Stomach (tissue), 8 donors: ENCODE measurements at regions not wholly inside any gene's neighbourhood (a gene's known extent, or its start where the extent isn't known, plus 50 kb on each side); places are given as distances from the start of the nearest gene placed in this dataset.

ENCODE experiments used
- DNase-seq, 2 donors: peaks; one replicate each; pipeline versions ENCODE4 v3.0.0 to v3.0.0-alpha.2; 2013 to 2019
- H3K27ac ChIP-seq, 5 donors: fragments of 200-600 bp in 4 of 5; sonication (generic) in 4 of 5; one replicate each; pipeline ENCODE4 v1.5.1; 2013 to 2019; ENCODE audit warnings: mild to moderate bottlenecking in 1 of 5, moderate library complexity in 1 of 5
- H3K27me3 ChIP-seq, 3 donors: fragments of 200-600 bp; sonication (generic); one replicate each; pipeline ENCODE4 v1.5.1; 2017 to 2019; ENCODE audit warnings: mixed run types in 1 of 3
- H3K36me3 ChIP-seq, 4 donors: fragments of 200-600 bp; sonication (generic); 1 replicate in 3 of 4; 2 replicates in 1 of 4; pipeline ENCODE4 v1.5.1; 2016 to 2019
- H3K4me1 ChIP-seq, 4 donors: fragments of 200-600 bp; sonication (generic); one replicate each; pipeline ENCODE4 v1.5.1; 2016 to 2019
- H3K4me3 ChIP-seq, 4 donors: fragments of 200-600 bp; sonication (generic) in 3 of 4; one replicate each; pipeline ENCODE4 v1.5.1; 2016 to 2019; ENCODE audit warnings: mild to moderate bottlenecking in 1 of 4
- H3K9me3 ChIP-seq, 4 donors: fragments of 200-600 bp; sonication (generic); one replicate each; pipeline ENCODE4 v1.5.1; 2016 to 2019
- EP300 ChIP-seq: sonication (generic); formaldehyde crosslinking; IDR thresholded peaks from one replicate; pipeline ENCODE4 v1.6.1; 2017; ENCODE audit warnings: antibody characterized with exemption
- POLR2A ChIP-seq, 4 donors: fragments of 450-650 bp; IDR thresholded peaks; one replicate each; pipeline ENCODE4 v1.6.1; 2016; ENCODE audit warnings: antibody characterized with exemption in 4 of 4, control low read depth in 2 of 4, mild to moderate bottlenecking in 1 of 4, moderate library complexity in 1 of 4
- POLR2AphosphoS5 ChIP-seq, 3 donors: sonication (generic); formaldehyde crosslinking; IDR thresholded peaks; one replicate each; pipeline ENCODE4 v1.6.1; 2016; ENCODE audit warnings: antibody characterized with exemption in 3 of 3
- WGBS, 5 donors: extraction: QIAGEN DNeasy Blood & Tissue Kit in 3 of 5; methylation state at CpG; one replicate each; pipeline versions ENCODE4 v1.1.5 to v1.1.7; 2013 to 2018; 5-methylcytosine and 5-hydroxymethylcytosine counted together
- intact Hi-C: fragments of 100-400 bp; cut with DNase I; formaldehyde crosslinking; loops from one replicate; pipeline ENCODE4 v1.15.1; 2023; ENCODE audit warnings: low total_unique reads
- TF ChIP-seq, protein P1 (sequence below), 7 experiments: fragments of 450-650 bp in 4 of 7; fragments of 200-600 bp in 3 of 7; sonication (generic) in 3 of 7; IDR thresholded peaks; one replicate each; pipeline ENCODE4 v1.5.1; 2016 to 2019; ENCODE audit warnings: antibody characterized with exemption in 7 of 7, control low read depth in 2 of 7, mild to moderate bottlenecking in 1 of 7
- donor health status: healthy with polysubstance abuse.
- donor health status: Bipolar disorder and iron deficiency.
- donor health status: healthy.

DNA sequence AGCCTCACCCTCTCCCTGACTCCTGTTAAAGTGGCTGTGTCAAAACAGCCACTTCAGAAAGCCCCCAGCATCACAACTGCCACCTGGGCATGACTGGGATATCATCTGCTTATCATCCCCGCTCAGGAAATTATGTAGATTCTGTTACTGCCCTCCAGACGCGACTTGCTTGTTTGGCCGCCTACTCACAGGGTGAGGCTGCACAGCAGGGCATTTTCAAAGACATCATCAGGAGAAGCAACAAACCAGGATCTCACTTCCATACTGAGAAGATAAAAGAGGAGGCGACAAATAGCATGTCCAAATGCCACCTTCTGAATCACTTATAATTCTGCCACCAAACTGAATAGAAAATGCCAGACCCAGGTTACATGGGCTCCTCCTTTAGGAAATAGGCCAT, 94.8 kb downstream of the MIS18A start:
- no peaks in the 10 kb centered on the region for H3K9me3 ChIP-seq
- intact Hi-C loops = no loop called here
- no peaks in the 10 kb centered on the region for H3K36me3 ChIP-seq
- DNase-seq = no peak
- 54 to 80% (median 69%) methylated on average over 5 of the region's 5 CpGs for WGBS, 5 donors
- H3K4me1 ChIP-seq = no peaks in the 10 kb centered on the region
- no peak overlapping the region for H3K27ac ChIP-seq
- no peak for TF ChIP-seq POLR2AphosphoS5 (IDR thresholded peaks at IDR 0.05)
- TF ChIP-seq EP300 = no peak
- TF ChIP-seq, protein P1, sequence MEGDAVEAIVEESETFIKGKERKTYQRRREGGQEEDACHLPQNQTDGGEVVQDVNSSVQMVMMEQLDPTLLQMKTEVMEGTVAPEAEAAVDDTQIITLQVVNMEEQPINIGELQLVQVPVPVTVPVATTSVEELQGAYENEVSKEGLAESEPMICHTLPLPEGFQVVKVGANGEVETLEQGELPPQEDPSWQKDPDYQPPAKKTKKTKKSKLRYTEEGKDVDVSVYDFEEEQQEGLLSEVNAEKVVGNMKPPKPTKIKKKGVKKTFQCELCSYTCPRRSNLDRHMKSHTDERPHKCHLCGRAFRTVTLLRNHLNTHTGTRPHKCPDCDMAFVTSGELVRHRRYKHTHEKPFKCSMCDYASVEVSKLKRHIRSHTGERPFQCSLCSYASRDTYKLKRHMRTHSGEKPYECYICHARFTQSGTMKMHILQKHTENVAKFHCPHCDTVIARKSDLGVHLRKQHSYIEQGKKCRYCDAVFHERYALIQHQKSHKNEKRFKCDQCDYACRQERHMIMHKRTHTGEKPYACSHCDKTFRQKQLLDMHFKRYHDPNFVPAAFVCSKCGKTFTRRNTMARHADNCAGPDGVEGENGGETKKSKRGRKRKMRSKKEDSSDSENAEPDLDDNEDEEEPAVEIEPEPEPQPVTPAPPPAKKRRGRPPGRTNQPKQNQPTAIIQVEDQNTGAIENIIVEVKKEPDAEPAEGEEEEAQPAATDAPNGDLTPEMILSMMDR (IDR thresholded peaks at IDR 0.05) = no peak
- no peak for TF ChIP-seq POLR2A (IDR thresholded peaks at IDR 0.05)
- no peak overlapping the region for H3K4me3 ChIP-seq
- no peaks in the 10 kb centered on the region for H3K27me3 ChIP-seq

DNA sequence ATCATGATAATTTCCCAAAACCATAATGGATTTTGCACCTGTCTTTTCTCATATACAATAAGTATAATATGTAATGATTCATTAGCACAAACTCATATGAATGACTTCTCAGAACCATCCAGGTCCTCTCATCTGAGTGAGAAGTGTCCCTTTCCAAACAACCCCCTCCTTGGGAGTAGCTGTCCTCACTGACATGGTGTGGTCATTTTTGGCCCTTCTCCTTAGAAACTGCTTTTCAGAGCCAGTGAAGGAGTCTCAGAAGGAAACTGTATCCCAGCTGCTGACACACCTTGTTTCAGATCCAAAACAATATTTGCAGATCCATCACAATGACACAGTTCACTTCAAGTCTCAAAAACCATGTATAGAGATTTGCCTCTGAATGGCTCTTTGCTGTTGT, 95.5 kb downstream of the MIS18A start:
- Histone ChIP-seq H3K4me3 (no peak overlapping the region), H3K9me3 (no peaks in the 10 kb centered on the region), H3K4me1 (no peaks in the 10 kb centered on the region), H3K27me3 (no peaks in the 10 kb centered on the region), H3K36me3 (no peaks in the 10 kb centered on the region), H3K27ac (no peak overlapping the region)
- TF ChIP-seq POLR2AphosphoS5 (IDR thresholded peaks at IDR 0.05) = no peak
- TF ChIP-seq, protein P1 (IDR thresholded peaks at IDR 0.05) = no peak
- no peak for TF ChIP-seq POLR2A (IDR thresholded peaks at IDR 0.05)
- TF ChIP-seq EP300 = no peak
- DNase-seq = no peak
- intact Hi-C loops = no loop called here

DNA sequence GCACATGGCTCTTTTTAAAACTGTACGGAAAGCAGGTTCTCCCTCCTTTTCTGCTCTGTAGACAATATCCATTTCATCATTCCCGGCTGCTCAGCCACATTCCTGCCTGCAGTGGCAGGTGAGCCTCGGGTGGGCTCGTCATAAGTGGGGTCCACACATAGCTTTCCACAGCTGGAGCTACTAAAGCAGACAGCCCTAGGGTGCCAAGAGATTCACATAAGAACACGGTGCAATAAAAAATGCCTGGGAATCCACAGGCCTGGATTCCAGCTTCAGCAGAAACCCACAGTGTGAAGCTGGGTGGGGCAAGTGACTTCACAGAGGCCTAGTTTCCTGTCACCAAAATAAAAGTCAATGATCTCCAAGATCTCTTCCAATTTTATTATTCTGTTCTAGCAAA, 96.4 kb downstream of the MIS18A start:
- intact Hi-C loops = no loop called here
- DNase-seq = no peak
- H3K4me3 ChIP-seq = no peak overlapping the region

DNA sequence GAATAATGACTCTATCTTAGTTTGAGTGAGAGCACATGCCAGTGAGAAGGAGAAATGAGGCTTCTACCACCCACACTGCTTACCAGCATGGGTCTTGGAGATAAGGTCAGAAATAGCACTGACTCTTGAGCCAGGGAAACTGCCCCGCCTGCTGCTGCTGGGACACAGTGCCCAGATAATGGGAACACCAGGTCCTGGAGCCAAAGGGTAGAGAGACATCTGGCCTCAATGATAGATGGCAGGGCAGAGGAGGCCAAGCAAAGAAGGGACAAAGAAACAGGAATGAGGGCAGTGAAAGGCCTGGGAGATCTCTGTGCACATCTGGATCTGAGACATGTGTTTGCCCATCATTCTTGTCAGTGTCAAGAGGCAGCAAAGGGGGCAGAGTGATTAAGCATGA, 97.4 kb downstream of the MIS18A start:
- Histone ChIP-seq H3K4me1 (no peaks in the 10 kb centered on the region), H3K36me3 (no peaks in the 10 kb centered on the region), H3K4me3 (no peak overlapping the region), H3K9me3 (no peaks in the 10 kb centered on the region), H3K27ac (no peak overlapping the region), H3K27me3 (no peaks in the 10 kb centered on the region)
- TF ChIP-seq EP300 = no peak
- WGBS, 5 donors = 86 to 100% (median 97%) methylated on average over 1 of the region's 1 CpG
- DNase-seq = peak in 1 of 2 donors; percentile 6
- intact Hi-C loops = no loop called here

More for the DNA sequence above, 96.4 kb downstream of the MIS18A start:
- TF ChIP-seq POLR2AphosphoS5 (IDR thresholded peaks at IDR 0.05) = no peak
- TF ChIP-seq EP300 = no peak
- no peak for TF ChIP-seq POLR2A (IDR thresholded peaks at IDR 0.05)
- TF ChIP-seq, protein P1 (IDR thresholded peaks at IDR 0.05) = no peak
- WGBS, 5 donors = 83 to 86% (median 85%) methylated on average over 5 of the region's 5 CpGs
- Histone ChIP-seq H3K27me3 (no peaks in the 10 kb centered on the region), H3K4me1 (no peaks in the 10 kb centered on the region), H3K27ac (no peak overlapping the region), H3K36me3 (no peaks in the 10 kb centered on the region), H3K9me3 (no peaks in the 10 kb centered on the region)

DNA sequence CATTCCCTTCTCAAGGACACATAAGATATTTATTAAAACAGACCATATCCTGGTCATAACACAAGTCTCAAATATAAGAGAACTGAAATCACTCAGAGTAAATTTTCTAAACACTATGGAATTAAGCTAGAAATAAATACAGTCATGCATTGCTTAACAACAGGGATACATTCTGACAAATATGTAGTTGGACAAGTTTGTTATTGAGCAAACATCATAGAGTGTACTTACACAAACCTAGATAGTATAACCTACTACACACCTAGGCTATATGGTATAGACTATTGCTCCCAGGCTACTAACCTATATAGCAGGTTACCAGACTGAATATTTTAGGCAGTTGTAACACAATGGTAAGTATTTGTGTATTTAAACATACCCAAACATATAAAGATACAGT, 104.0 kb downstream of the MIS18A start:
- H3K27ac ChIP-seq = no peak overlapping the region
- H3K36me3 ChIP-seq = no peaks in the 10 kb centered on the region
- H3K4me1 ChIP-seq = no peaks in the 10 kb centered on the region
- TF ChIP-seq EP300 (no peak), POLR2A (IDR thresholded peaks at IDR 0.05) (no peak), POLR2AphosphoS5 (IDR thresholded peaks at IDR 0.05) (no peak)
- TF ChIP-seq, protein P1 (IDR thresholded peaks at IDR 0.05) = no peak
- H3K9me3 ChIP-seq = no peaks in the 10 kb centered on the region
- no peaks in the 10 kb centered on the region for H3K27me3 ChIP-seq
- DNase-seq = no peak
- H3K4me3 ChIP-seq = no peak overlapping the region
- intact Hi-C loops = no loop called here
